Neural cell (in vitro differentiated cells): ENCODE measurements at regions not wholly inside any gene's neighbourhood (a gene's known extent, or its start where the extent isn't known, plus 50 kb on each side); places are given as distances from the start of the nearest gene placed in this dataset.
"Not testable (repeated sequence)": the region's sequence is repeated elsewhere in the genome, so short reads cannot be mapped to it uniquely, and the experiment has no call there.

Source experiments
- H2AFZ ChIP-seq: fragments of 200-600, 300-800 bp; sonication (generic), shearing (Covaris generic); 2 replicates; pipeline ENCODE4 v1.6.0; 2014; ENCODE audit warnings: low read depth, mild to moderate bottlenecking, antibody characterized with exemption, low read length, moderate library complexity
- H3F3A ChIP-seq: fragments of 200-600 bp; shearing (Covaris generic); 2 replicates; pipeline ENCODE4 v1.6.1; 2016; ENCODE audit warnings: mild to moderate bottlenecking, moderate library complexity, mixed read lengths, antibody characterized with exemption, low read length; ENCODE audit not compliant: insufficient read depth, poor library complexity, severe bottlenecking
- H3K27ac ChIP-seq: fragments of 200-600, 300-800 bp; sonication (generic), shearing (Covaris generic); 2 replicates; pipeline ENCODE4 v1.5.1; 2014; ENCODE audit warnings: mild to moderate bottlenecking, low read length, moderate library complexity
- H3K27me3 ChIP-seq: fragments of 300-800, 200-600 bp; sonication (generic), shearing (Covaris generic); 2 replicates; pipeline ENCODE4 v1.6.0; 2014; ENCODE audit warnings: mild to moderate bottlenecking, low read depth, low read length, moderate library complexity; ENCODE audit not compliant: insufficient read depth
- H3K36me3 ChIP-seq: fragments of 300-800, 200-600 bp; sonication (generic), shearing (Covaris generic); 2 replicates; pipeline ENCODE4 v1.5.1; 2014; ENCODE audit warnings: mild to moderate bottlenecking, antibody characterized with exemption, low read length, moderate library complexity; ENCODE audit not compliant: insufficient read depth
- H3K4me2 ChIP-seq: fragments of 300-800, 200-600 bp; sonication (generic), shearing (Covaris generic); 2 replicates; pipeline ENCODE4 v1.6.0; 2014; ENCODE audit warnings: mild to moderate bottlenecking, low read length
- H3K4me3 ChIP-seq: fragments of 300-800, 200-600 bp; sonication (generic), shearing (Covaris generic); 2 replicates; pipeline ENCODE4 v1.5.1; 2014; ENCODE audit warnings: mild to moderate bottlenecking, low read length, moderate library complexity
- H3K79me2 ChIP-seq: fragments of 200-600 bp; shearing (Covaris generic); replicated peaks from 2 replicates; pipeline ENCODE4 v1.6.0; 2014; ENCODE audit warnings: mild to moderate bottlenecking, low read length, moderate library complexity; ENCODE audit not compliant: insufficient read depth
- H3K9ac ChIP-seq: fragments of 300-800, 200-600 bp; sonication (generic), shearing (Covaris generic); 2 replicates; pipeline ENCODE4 v1.6.1; 2016; ENCODE audit warnings: mild to moderate bottlenecking, low read length, mixed read lengths
- H3K9me2 ChIP-seq: fragments of 200-600 bp; shearing (Covaris generic); 2 replicates; pipeline ENCODE4 v1.6.1; 2016; ENCODE audit warnings: mild to moderate bottlenecking, low read length, mixed read lengths; ENCODE audit not compliant: insufficient read depth
- H3K9me3 ChIP-seq: fragments of 200-600, 300-800 bp; sonication (generic), shearing (Covaris generic); 2 replicates; pipeline ENCODE4 v1.6.1; 2016; ENCODE audit warnings: mild to moderate bottlenecking, mixed run types, low read length, moderate library complexity, mixed read lengths
- H4K20me1 ChIP-seq: fragments of 200-600 bp; shearing (Covaris generic); 2 replicates; pipeline ENCODE4 v1.6.1; 2016; ENCODE audit warnings: mild to moderate bottlenecking, mixed run types; ENCODE audit not compliant: insufficient read depth
- EP300 ChIP-seq: fragments of 450-650 bp; conservative IDR thresholded peaks from 2 replicates; pipeline ENCODE4 v1.6.1; 2014; ENCODE audit warnings: antibody characterized with exemption, mild to moderate bottlenecking, moderate library complexity; ENCODE audit not compliant: poor library complexity, severe bottlenecking
- EZH2 ChIP-seq: fragments of 200-600, 300-800 bp; shearing (Covaris generic), sonication (generic); IDR thresholded peaks from 2 replicates; pipeline ENCODE4 v1.6.1; 2014; ENCODE audit warnings: antibody characterized with exemption, low read length, borderline replicate concordance, mild to moderate bottlenecking; ENCODE audit not compliant: insufficient read depth, poor library complexity, severe bottlenecking
- MXI1 ChIP-seq: fragments of 450-650 bp; conservative IDR thresholded peaks from 2 replicates; pipeline ENCODE4 v1.6.1; 2014; ENCODE audit warnings: antibody characterized with exemption, mild to moderate bottlenecking; ENCODE audit not compliant: poor library complexity, severe bottlenecking
- POLR2AphosphoS5 ChIP-seq: IDR thresholded peaks from 2 replicates; pipeline ENCODE4 v1.6.1; 2012
- RAD21 ChIP-seq: fragments of 450-650 bp; conservative IDR thresholded peaks from 2 replicates; pipeline ENCODE4 v1.6.1; 2014; ENCODE audit warnings: antibody characterized with exemption, mild to moderate bottlenecking, moderate library complexity
- REST ChIP-seq: IDR thresholded peaks from 2 replicates; pipeline ENCODE4 v1.6.1; 2012; ENCODE audit warnings: borderline replicate concordance
- SMC3 ChIP-seq: fragments of 450-650 bp; conservative IDR thresholded peaks from 2 replicates; pipeline ENCODE4 v1.6.1; 2014; ENCODE audit warnings: antibody characterized with exemption, mild to moderate bottlenecking, moderate library complexity; ENCODE audit not compliant: poor library complexity
- TAF1 ChIP-seq: IDR thresholded peaks from 2 replicates; pipeline ENCODE4 v1.6.1; 2012; ENCODE audit warnings: low read depth
- TF ChIP-seq, protein P1 (sequence below): fragments of 450-650 bp; IDR thresholded peaks from 2 replicates; pipeline ENCODE4 v1.5.1; 2014; ENCODE audit warnings: antibody characterized with exemption, mild to moderate bottlenecking, moderate library complexity; ENCODE audit not compliant: poor library complexity, severe bottlenecking

- Histone ChIP-seq H3K27ac (no peak overlapping the region), H3F3A (no peaks in the 10 kb centered on the region), H3K36me3 (no peaks in the 10 kb centered on the region), H3K9ac (no peak overlapping the region), H3K9me3 (no peaks in the 10 kb centered on the region), H3K79me2 (no peaks in the 10 kb centered on the region), H4K20me1 (no peaks in the 10 kb centered on the region), H2AFZ (no peak overlapping the region), H3K9me2 (no peaks in the 10 kb centered on the region), H3K4me3 (no peak overlapping the region), H3K27me3 (no peaks in the 10 kb centered on the region), H3K4me2 (no peak overlapping the region)
- TF ChIP-seq MXI1: no peak
- no peak for TF ChIP-seq EP300
- TF ChIP-seq SMC3: no peak
- TF ChIP-seq, protein P1, sequence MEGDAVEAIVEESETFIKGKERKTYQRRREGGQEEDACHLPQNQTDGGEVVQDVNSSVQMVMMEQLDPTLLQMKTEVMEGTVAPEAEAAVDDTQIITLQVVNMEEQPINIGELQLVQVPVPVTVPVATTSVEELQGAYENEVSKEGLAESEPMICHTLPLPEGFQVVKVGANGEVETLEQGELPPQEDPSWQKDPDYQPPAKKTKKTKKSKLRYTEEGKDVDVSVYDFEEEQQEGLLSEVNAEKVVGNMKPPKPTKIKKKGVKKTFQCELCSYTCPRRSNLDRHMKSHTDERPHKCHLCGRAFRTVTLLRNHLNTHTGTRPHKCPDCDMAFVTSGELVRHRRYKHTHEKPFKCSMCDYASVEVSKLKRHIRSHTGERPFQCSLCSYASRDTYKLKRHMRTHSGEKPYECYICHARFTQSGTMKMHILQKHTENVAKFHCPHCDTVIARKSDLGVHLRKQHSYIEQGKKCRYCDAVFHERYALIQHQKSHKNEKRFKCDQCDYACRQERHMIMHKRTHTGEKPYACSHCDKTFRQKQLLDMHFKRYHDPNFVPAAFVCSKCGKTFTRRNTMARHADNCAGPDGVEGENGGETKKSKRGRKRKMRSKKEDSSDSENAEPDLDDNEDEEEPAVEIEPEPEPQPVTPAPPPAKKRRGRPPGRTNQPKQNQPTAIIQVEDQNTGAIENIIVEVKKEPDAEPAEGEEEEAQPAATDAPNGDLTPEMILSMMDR: no peak
- no peak for TF ChIP-seq POLR2AphosphoS5
- no peak for TF ChIP-seq RAD21
- TF ChIP-seq REST: no peak
Observed at GRCh38 chrX:107384397-107385105, 64.9 kb upstream of the FRMPD3 start.

DNA sequence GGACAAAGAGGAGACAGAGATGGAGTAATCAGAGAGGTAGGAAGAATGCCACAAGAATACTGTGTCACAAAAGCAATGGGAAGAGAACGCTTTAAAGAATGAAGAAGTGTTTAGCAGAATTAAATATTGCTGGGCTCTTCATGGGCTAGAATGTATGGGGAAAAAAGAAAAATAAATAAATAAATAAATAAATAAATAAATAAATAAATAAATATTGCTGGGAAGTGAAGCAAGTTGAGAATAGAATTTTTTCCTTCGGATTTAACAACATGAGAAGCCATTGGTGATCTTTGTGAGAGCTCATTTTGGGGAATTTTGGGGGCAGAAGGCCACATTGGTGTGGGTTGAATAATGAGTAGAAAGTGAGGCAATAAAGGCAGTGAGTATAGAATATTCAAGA is 59.7 kb upstream of the FRMPD3 start:
- H4K20me1 ChIP-seq: no peaks in the 10 kb centered on the region
- no peaks in the 10 kb centered on the region for H3K79me2 ChIP-seq
- no peak overlapping the region for H3K27ac ChIP-seq
- TF ChIP-seq REST: no peak
- no peak for TF ChIP-seq EZH2
- TF ChIP-seq TAF1: no peak
- TF ChIP-seq RAD21: no peak
- no peak for TF ChIP-seq EP300
- no peak for TF ChIP-seq MXI1
- no peak for TF ChIP-seq SMC3
- TF ChIP-seq POLR2AphosphoS5: no peak
- TF ChIP-seq, protein P1: no peak
- no peak overlapping the region for H3K4me2 ChIP-seq
- no peak overlapping the region for H3K4me3 ChIP-seq
- H2AFZ ChIP-seq: no peak overlapping the region
- no peaks in the 10 kb centered on the region for H3K9me2 ChIP-seq
- no peak overlapping the region for H3K9ac ChIP-seq
- no peaks in the 10 kb centered on the region for H3K27me3 ChIP-seq
- H3K9me3 ChIP-seq: no peaks in the 10 kb centered on the region
- H3F3A ChIP-seq: no peaks in the 10 kb centered on the region
- H3K36me3 ChIP-seq: no peaks in the 10 kb centered on the region

- not testable (repeated sequence) for H3K9ac ChIP-seq, H2AFZ ChIP-seq, H3K4me3 ChIP-seq, H3K9me2 ChIP-seq, H3K9me3 ChIP-seq, H3F3A ChIP-seq, H3K27ac ChIP-seq, H3K79me2 ChIP-seq, H3K4me2 ChIP-seq, H4K20me1 ChIP-seq, H3K36me3 ChIP-seq, H3K27me3 ChIP-seq
Observed at GRCh38 chrX:107393656-107394055, 55.8 kb upstream of the FRMPD3 start.
